ENCODE measurements at regions not wholly inside any gene's neighbourhood (a gene's known extent, or its start where the extent isn't known, plus 50 kb on each side); places are given as distances from the start of the nearest gene placed in this dataset.

DNA sequence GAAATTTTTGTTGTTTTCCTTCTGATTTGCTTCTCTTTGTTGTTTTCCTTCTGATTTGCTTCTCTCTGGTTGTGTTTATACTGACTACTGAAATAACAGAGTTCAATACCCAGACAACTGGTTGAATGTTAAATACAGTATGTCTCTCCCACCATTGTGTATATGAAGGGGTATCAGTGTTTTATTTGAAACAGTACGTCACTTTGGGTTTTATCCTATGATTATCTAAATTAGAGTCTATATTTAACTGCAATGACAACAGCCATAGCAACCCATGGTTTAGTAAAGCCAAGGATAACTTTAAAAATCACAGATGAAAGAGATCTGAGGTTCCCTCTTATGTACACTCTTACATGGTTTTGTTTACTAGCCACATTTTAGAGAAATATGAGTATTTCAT is 141.3 kb downstream of the GNAT3 start:
- CTCF ChIA-PET = no interaction called here
- Mint-ChIP-seq H3K27me3 (ENCODE audit: unreplicated experiment) (no peaks in the 10 kb centered on the region), H3K4me1 (ENCODE audit: low read depth, unreplicated experiment) (peaks cover 14% of the 10 kb centered on the region), H3K4me3 (ENCODE audit: low read depth, unreplicated experiment) (no peak overlapping the region), H3K9me3 (ENCODE audit: low read depth, unreplicated experiment) (no peaks in the 10 kb centered on the region), H3K27ac (ENCODE audit: unreplicated experiment) (no peak overlapping the region), H3K36me3 (ENCODE audit: insufficient read depth, unreplicated experiment) (no peaks in the 10 kb centered on the region)
- BruUV-seq (replicated peaks) = no TSS peak
- DNase-seq = no peak
- TF ChIP-seq, protein P1, sequence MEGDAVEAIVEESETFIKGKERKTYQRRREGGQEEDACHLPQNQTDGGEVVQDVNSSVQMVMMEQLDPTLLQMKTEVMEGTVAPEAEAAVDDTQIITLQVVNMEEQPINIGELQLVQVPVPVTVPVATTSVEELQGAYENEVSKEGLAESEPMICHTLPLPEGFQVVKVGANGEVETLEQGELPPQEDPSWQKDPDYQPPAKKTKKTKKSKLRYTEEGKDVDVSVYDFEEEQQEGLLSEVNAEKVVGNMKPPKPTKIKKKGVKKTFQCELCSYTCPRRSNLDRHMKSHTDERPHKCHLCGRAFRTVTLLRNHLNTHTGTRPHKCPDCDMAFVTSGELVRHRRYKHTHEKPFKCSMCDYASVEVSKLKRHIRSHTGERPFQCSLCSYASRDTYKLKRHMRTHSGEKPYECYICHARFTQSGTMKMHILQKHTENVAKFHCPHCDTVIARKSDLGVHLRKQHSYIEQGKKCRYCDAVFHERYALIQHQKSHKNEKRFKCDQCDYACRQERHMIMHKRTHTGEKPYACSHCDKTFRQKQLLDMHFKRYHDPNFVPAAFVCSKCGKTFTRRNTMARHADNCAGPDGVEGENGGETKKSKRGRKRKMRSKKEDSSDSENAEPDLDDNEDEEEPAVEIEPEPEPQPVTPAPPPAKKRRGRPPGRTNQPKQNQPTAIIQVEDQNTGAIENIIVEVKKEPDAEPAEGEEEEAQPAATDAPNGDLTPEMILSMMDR (IDR thresholded peaks at IDR 0.05; ENCODE audit: unreplicated experiment) = no peak
- intact Hi-C loops (cut with micrococcal nuclease; ENCODE audit: unreplicated experiment) = no loop called here

- intact Hi-C loops (cut with micrococcal nuclease; ENCODE audit: unreplicated experiment) = no loop called here
- TF ChIP-seq, protein P1 (IDR thresholded peaks at IDR 0.05; ENCODE audit: unreplicated experiment) = no peak
- Mint-ChIP-seq H3K9me3 (ENCODE audit: low read depth, unreplicated experiment) (no peaks in the 10 kb centered on the region), H3K4me3 (ENCODE audit: low read depth, unreplicated experiment) (no peak overlapping the region), H3K4me1 (ENCODE audit: low read depth, unreplicated experiment) (peaks cover 14% of the 10 kb centered on the region), H3K27ac (ENCODE audit: unreplicated experiment) (no peak overlapping the region), H3K27me3 (ENCODE audit: unreplicated experiment) (no peaks in the 10 kb centered on the region), H3K36me3 (ENCODE audit: insufficient read depth, unreplicated experiment) (no peaks in the 10 kb centered on the region)
- BruUV-seq (replicated peaks) = no TSS peak
- CTCF ChIA-PET = no interaction called here
- no peak for DNase-seq
Observed at GRCh38 chr7:80369321-80369720, 142.5 kb downstream of the GNAT3 start.

- no peaks in the 10 kb centered on the region for H3K4me1 Mint-ChIP-seq (ENCODE audit: low read depth, unreplicated experiment)
- TF ChIP-seq, protein P1 (IDR thresholded peaks at IDR 0.05; ENCODE audit: unreplicated experiment) = no peak
- CTCF ChIA-PET = no interaction called here
- H3K27me3 Mint-ChIP-seq (ENCODE audit: unreplicated experiment) = no peaks in the 10 kb centered on the region
- H3K36me3 Mint-ChIP-seq (ENCODE audit: insufficient read depth, unreplicated experiment) = no peaks in the 10 kb centered on the region
- no peak for DNase-seq
- intact Hi-C loops (cut with micrococcal nuclease; ENCODE audit: unreplicated experiment) = no loop called here
- no peaks in the 10 kb centered on the region for H3K9me3 Mint-ChIP-seq (ENCODE audit: low read depth, unreplicated experiment)
- no peak overlapping the region for H3K4me3 Mint-ChIP-seq (ENCODE audit: low read depth, unreplicated experiment)
- H3K27ac Mint-ChIP-seq (ENCODE audit: unreplicated experiment) = no peak overlapping the region
- BruUV-seq (replicated peaks) = no TSS peak
Observed at GRCh38 chr7:80362677-80363076, 149.2 kb downstream of the GNAT3 start.

GRCh38 chr7:80362010-80362618 is 149.8 kb downstream of the GNAT3 start:
- intact Hi-C loops (cut with micrococcal nuclease; ENCODE audit: unreplicated experiment) = no loop called here
- Mint-ChIP-seq H3K36me3 (ENCODE audit: insufficient read depth, unreplicated experiment) (no peaks in the 10 kb centered on the region), H3K4me3 (ENCODE audit: low read depth, unreplicated experiment) (no peak overlapping the region), H3K9me3 (ENCODE audit: low read depth, unreplicated experiment) (peaks cover 3% of the 10 kb centered on the region), H3K27me3 (ENCODE audit: unreplicated experiment) (no peaks in the 10 kb centered on the region), H3K4me1 (ENCODE audit: low read depth, unreplicated experiment) (no peaks in the 10 kb centered on the region), H3K27ac (ENCODE audit: unreplicated experiment) (no peak overlapping the region)
- CTCF ChIA-PET = no interaction called here
- DNase-seq = no peak
- BruUV-seq (replicated peaks) = no TSS peak
- TF ChIP-seq, protein P1 (IDR thresholded peaks at IDR 0.05; ENCODE audit: unreplicated experiment) = no peak
